NCI-H345 (cell line): ENCODE measurements at regions not wholly inside any gene's neighbourhood (a gene's known extent, or its start where the extent isn't known, plus 50 kb on each side); places are given as distances from the start of the nearest gene placed in this dataset.
"Not testable (repeated sequence)": the region's sequence is repeated elsewhere in the genome, so short reads cannot be mapped to it uniquely, and the experiment has no call there.

Experiments used
- DNase-seq: peaks from one replicate; lab custom pipeline; 2025; lab: John Stamatoyannopoulos, UW

DNA sequence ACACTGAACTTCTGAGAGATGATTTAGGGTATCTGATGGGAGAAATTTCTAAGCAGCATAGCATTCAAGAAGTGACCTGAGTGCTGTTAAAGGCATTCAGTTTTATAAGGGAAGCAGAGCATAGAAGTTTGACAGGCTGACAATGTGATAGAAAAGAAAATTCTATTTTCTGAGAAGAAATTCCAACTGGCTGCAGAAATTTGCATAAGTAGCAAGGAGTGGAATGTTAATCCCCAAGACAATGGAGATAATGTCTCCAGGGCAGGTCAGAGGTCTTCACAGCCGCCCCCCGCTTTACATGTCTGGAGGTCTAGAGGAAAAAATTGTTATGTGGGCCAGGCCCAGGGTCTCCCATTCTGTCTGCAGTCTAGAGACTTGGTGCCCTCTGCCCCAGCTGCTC is 1361.8 kb upstream of the EYS start:
- no peak for DNase-seq

DNA sequence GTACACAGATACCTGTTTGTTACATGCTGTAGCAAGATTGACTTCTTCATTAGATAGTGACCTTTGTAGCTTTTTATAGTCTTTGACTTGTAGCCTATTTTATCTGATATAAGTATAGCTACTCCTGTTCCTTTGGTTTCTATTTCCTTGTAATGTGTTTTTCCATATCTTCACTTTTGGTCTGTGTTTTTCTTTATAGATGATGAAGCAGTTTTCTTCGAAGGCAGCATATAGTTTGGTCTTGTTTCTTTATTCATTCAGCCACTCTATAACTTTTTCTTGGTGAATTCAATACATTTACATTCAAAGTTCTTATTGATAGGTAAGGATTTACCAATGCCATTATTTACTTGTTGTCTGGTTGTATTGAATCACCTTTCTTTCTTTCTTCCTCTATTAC is 1357.3 kb upstream of the EYS start:
- no peak for DNase-seq

DNA sequence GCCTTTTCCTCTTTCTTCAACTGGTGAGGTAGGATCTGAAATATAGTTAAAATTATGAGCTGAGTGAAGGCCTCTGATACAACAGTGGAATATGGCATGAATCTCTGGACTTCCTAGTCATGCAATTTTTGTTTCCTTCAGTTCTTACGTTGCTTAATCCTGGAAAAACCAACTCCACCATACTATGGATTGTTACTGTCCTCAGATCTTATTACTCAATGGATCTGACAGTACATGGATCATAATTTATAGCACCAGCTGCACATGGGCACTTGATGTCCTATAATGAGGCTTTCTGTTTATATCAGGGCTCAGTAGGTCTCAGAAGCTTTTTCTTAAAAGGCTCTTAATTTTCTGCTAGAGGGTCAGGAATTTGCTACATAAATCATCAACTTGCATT is 1341.0 kb upstream of the EYS start:
- DNase-seq = no peak

DNA sequence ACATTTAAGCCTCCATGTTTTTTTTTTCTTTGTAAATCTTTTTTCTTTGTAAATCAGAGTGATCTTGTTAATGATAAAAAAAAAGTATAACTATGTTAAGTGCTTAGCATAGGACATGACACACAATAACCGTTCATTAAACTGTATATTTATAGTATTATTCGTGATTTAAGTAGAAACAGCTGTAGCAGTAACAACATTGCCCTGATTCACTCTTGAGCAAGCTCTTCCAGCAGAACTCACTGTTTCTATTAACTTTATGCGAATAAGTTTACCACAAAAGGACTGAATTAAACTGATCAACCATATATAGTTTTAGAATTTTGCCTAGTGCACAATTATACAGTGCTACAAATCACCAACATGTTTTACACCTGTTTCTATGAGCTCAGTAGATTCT is 1338.0 kb upstream of the EYS start:
- no peak for DNase-seq

DNA sequence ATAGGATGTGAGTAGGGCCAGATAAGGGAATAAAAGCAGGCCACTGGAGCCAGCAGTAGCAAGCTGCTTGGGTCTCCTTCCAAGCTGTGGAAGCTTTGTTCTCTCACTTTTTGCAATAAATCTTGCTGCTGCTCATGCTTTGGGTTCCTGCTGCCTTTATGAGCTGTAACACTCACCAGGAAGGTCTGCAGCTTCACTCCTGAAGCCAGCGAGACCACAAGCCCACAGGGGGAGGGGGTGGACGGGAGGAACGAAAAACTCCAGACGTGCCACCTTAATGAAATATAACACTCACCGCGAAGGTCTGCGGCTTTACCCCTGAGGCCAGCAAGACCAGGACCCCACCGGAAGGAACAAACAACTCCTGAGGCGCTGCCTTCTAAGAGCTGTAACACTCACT is 1324.4 kb upstream of the EYS start:
- no peak for DNase-seq

DNA sequence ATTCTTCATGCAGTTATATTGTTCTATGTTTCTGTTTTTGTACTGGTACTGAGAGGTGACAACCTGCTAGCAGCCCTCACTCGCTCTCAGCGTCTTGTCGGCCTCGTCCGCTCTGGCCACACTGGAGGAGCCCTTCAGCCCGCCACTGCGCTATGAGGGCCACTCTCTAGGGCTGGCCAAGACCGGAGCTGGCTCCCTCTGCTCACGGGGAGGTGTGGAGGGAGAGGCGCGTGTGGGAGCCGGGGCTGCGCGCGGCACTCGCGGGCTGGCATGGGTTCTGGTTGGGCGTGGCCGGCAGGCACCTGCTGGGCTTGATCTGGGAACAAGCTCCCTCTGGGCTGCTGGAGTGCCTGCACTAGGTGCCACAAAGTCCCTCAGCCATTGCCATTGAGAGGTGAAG is 1323.8 kb upstream of the EYS start:
- no peak for DNase-seq

DNA sequence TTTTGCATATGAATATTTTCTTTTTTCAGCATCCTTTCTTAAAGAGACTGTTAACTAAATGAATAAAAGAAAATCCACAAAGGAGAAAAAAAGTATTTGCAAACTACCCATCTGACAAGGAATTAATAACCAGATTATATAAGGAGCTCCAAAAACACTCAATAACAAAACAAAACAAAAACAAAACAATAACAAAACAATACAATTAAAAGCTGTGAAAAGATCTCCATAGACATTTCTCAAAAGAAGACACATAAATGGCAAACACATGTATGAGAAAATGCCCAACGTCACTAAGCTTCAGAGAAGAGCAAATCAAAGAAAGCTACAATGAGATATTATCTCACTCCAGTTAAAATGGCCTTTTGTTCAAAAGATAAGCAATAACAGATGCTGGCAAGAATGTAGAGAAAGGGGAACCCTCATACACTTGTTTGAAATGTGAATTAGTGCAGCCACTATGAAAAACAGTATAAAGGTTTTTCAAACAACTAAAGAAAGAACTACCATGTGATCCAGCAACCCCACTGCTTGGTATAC is 1310.0 kb upstream of the EYS start:
- no peak for DNase-seq

DNA sequence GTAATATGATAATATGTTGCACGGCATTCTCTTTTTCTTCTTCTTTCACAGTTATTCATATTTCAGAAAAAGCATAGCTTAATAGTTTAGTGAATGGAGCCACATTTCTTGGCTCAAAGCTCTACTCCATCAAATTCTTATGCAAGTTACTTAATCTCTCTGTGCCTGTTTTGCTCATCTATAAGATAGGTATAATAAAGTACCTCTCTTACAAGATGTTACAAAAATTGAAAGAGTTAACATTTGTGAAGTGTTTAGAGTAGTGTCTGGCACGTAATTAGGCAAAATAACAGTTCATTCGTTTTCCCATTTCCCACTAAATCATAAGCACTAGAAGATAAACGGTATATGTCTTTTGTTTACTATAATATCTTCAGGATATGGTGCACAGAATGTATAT is 1304.4 kb upstream of the EYS start:
- no peak for DNase-seq

DNA sequence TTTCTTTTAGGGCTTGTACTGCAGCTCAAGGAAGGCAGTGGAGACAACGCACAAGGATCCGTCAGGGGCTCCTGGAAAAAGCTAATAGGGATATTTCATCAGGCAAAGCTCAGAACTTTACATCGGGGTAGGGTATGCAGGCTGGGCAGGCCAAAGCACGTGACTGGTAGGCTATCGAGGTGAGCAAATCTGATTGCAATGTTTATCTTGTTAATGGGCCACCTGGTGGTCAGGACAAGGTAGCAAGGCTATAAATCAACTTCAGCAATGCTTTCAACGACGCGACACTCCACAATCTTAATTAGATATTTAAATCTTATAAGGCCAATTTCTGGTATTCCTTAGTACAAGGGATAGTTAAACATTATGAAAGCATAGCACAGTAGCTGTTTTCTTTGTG is 1302.8 kb upstream of the EYS start:
- no peak for DNase-seq

DNA sequence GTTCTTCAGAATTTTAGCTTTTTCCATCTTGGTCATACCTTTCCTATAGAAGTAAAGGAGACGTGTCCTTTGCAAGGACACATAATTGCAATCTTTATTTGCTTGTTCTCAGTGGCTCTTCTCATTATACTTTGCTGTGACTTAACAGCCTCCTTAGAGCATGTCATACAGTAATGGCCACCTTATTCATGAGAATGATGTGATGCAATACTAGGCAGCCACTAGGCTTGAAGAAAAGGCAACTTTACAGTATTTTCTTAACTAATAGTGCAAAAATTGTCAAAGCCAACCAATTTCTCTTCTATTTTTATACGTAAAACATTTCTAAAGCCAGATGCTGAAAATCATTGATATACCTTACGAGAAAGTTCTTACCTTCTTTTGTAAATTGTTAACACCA is 1296.8 kb upstream of the EYS start:
- no peak for DNase-seq

DNA sequence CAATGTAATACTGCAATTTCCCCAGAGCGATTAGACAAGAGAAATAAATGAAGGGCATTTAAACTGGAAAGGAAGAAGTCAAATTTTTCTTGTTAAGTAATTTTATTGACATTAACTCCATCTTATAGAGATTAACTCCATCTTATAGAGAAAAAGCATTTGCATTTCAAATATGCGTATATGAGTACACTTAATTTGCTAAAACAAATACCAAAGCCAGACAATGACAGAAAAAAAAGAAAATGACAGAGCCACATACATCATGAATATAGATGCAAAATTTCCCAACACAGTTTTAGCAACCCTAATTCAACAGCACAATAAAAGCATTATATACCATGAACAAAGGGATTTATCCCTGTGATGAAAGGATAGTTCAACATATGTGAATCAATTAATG is 1293.1 kb upstream of the EYS start:
- no peak for DNase-seq

DNA sequence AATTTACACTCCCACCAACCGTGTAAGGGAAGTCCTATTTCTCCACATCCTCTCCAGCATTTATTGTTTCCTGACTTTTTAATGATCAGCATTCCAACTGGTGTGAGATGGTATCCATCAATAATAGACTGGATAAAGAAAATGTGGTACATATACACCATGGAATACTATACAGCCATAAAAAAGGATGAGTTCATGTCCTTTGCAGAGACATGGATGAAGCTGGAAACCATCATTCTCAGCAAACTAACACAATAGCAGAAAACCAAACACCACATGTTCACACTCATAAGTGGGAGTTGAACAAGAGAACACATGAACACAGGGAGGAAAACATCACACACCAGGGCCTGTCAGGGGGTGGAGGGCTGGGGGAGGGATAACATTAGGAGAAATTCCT is 1290.6 kb upstream of the EYS start:
- not testable (repeated sequence) for DNase-seq

DNA sequence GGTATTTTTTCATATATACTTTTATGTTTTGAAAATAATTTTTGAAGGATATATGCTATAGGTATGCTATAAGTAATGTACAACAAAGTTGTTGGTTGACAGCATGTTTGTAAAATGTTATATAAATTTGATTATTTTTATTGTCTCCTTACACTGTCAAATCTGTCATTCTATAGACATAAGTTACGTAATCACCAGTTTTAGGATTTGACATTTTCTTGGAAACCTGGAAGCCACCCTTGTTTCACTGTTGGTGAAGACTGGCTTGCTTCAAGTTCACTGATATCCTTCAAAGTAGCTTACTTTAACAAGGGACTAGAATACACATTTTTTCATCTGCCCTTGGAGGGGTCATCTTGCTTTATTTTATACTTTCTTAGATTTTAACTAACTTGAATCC is 1288.6 kb upstream of the EYS start:
- DNase-seq = no peak

DNA sequence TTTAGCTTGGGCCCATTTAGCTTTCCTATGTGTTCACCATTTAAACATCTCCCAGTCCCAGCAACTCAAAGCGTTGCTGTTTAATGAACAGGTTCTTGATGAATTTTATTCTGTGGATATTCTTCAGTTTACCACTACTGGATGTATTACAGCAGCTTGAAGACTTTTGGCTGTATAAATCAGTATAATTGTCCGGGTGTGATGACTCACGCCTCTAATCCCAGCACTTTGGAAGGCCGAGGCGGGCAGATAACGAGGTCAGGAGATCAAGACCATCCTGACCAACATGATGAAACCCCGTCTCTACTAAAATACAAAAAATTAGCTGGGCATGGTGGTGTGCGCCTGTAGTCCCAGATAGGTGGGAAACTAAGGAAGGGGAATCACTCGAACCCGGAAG is 1286.7 kb upstream of the EYS start:
- not testable (repeated sequence) for DNase-seq

DNA sequence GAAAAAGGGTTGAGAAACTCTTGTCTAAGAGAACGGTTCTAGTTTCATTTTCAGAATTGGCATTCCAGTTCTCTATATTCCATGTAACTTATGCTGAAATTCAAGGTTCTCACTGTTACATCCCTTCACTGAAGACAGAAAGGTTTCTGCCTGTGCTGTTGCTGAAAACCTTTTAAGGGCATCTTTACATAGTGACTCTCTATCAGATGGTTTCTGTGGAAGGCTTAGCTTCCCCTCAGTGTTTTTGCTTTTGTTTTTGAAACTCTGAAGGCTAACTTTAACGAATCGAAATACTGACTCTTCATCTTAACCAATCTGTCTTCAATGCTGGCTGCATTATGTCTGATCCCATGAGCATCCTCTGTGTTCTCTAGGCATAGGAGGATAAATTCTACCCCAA is 1286.2 kb upstream of the EYS start:
- DNase-seq = no peak

DNA sequence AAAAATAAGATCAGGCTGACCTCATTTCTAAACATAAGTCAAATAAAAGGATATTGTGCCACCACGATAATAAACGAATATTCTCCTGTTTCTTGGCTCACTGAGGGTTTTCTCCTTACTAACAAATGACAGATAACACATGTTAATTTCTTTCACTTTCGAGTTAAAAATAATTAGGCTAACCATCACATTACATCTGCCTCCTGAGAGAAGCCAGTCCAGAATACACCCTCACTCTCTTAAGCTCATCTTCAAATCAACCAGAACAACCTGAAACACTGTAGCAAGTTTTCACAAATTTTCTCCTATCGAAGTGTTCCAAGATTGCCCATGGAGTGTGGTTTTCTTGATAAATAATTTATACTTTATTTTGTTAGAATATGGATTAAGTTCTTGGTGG is 1285.6 kb upstream of the EYS start:
- no peak for DNase-seq

DNA sequence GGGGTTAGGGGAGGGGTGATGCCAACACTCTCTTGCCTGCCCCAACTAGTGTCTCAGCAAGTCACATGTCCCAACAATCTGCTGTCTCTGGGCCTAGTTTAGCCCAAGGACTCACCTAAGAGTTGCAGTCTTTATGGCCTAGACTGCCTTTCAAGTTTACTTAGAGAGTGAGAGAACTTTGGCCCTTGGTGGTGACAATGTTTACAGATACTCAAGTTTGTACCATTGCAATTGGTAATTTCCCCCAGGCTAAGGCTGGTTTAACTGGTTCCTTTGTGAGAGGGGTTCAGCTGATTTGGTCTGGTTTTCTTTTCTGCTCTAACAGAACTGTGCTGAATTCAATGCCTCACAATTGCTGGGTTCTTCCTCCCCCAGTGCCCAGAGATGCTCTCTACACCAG is 1279.9 kb upstream of the EYS start:
- DNase-seq = no peak

DNA sequence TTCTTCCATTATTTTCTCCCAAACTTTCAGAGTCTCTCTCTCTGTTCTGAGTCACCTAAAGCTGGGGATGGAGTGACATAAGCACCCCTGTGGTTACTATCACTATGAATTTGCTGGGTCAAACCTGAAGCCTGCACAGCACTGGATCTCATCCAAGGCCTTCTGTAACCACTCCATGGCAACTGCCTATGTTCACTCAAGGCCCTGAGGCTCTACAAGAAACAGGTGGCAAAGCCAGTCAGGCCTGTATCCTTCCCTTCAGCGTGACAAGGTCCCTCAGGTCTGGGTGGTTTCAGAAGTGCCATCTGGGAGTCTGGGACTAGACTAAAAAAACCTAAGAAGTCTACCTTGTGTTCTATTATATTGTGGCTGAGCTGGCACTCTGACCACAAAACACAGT is 1278.8 kb upstream of the EYS start:
- no peak for DNase-seq

DNA sequence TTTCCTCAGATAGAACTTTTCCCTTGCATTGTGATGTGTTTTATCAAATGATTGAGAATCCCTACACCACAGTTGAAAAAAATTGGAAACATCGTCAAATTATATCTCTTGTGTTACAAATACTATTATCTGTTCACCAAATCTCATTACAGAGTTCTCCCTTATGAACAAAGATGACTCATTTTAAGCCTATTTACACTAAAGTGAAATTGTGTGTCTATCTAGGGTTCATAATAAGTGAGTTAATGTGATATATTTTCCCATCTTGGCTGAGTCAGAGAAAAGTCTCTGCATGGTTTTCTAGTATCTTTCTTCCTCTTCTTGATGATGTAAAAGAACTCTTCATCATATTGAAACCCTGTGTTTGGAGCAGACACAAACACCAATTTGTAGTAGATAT is 1263.3 kb upstream of the EYS start:
- DNase-seq = no peak

DNA sequence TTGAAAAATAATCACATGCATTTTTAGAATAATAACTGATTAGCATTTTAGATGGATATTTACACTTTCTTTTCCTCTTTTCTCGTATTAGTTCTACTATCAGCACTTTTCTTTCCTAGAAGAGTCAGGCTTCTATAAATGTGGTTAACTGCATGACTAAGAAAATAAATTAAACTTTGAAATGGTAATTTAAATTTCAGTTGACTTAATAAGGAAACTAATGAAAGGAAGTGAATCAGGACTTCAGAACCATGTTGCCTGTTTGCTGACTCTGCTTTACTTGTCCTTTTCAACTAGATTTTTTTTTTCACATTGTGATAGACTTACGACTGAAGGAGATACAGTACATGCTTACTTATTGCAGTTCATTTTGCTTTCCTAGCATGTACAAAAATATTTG is 1258.2 kb upstream of the EYS start:
- no peak for DNase-seq

DNA sequence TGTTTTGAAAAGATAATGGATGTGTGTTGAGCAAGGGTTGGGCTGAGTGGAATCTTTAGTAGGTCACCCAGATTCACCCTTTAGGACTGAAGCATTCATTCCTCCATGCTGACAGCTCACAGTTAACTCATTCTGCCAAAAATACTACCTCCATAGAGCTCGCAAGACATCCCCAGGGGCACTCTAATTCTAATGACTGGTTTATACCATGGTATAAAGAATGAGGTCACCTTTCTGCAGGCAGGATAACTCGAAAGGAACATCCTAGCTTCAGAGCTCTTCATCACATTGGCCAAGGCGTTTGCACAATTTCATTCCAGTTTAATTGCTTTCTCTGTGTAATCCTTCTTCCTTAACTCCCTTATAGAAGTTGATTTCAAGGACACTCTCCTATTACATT is 1257.2 kb upstream of the EYS start:
- no peak for DNase-seq

DNA sequence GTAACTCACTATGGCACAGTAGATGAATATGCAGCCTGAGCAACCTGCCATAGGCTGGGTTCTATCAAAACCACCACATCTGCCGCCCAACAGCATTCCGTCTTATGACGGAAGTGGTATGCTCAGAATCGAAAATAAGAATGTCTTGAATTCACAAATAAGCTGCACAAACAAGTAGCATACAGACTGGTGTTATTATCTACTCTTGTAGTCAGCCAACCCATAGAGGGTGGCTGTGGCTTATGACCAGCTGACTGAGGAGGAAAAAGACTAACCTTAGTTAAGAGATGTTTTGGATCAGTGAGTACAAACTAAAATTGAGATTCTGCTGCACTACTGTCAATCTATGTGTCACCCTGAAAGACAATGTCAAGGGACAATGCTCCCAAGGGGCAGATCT is 1255.1 kb upstream of the EYS start:
- no peak for DNase-seq

DNA sequence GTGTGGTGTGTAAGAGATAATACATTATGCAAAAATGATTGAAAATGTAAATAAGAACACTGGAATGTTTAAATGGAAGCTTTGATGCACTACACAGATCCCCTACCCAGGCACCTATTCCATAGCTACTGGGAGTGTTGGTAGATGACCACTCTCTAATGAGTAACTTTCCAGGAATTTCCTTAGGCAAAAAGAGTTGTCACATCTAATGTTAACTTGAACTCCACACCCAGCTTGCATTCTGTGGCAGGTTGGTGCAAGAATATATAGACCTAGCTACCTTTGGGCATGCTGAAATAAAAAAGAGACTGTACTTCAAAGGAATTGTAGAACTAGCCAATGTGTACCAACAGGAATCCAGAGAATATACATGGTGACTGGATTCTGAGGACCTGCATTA is 1254.2 kb upstream of the EYS start:
- DNase-seq = no peak

DNA sequence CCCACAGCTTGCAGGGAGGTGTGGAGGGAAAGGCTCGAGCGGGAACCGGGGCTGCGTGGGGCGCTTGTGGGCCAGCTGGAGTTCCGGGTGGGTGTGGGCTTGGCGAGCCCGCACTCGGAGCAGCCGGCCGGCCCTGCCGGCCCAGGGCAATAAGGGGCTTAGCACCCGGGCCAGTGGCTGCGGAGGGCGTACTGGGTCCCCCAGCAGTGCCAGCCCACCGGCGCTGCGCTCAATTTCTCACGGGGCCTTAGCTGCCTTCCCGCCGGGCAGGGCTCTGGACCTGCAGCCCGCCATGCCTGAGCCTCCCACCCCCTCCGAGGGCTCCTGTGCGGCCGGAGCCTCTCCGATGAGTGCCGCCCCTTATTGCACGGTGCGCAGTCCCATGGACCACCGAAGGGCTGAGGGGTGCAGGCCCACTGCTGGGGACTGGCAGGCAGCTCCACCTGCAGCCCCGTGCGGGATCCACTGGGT is 1242.2 kb upstream of the EYS start:
- DNase-seq = no peak

DNA sequence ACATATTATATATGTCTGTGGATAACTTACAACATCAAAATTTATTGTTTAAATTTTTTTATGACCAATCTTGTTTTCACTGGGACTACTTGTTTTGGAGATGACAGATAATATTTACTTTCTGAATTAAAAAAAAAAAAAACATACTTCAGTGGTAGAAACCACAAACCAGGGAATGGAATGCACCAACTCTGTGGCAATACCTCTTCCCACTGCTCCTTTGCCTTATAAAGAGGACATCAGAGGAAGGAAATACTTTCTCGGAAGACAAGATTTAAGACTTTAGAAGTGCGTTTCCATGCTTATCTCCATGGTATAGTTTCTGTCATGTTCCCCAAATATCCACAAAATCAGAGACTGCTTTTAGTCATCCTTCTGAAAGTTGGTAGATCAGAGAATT is 1241.1 kb upstream of the EYS start:
- no peak for DNase-seq
